RWPE1 (cell line): ENCODE measurements at regions not wholly inside any gene's neighbourhood (a gene's known extent, or its start where the extent isn't known, plus 50 kb on each side); places are given as distances from the start of the nearest gene placed in this dataset.

Experiments
- CTCF ChIA-PET: fragments of 350-600 bp; sonication (Branson Sonifier 250); formaldehyde crosslinking; extraction: SDS; loops from one replicate; lab custom pipeline; 2021; lab: Yijun Ruan, JAX
- POLR2A ChIA-PET: fragments of 400-600 bp; formaldehyde crosslinking; extraction: SDS; loops from one replicate; lab custom pipeline; 2020; ENCODE audit warnings: antibody characterized with exemption; ENCODE audit not compliant: low non-redundant PET; lab: Yijun Ruan, JAX
- DNase-seq: peaks from one replicate; pipeline ENCODE4 v3.0.0; 2012; ENCODE audit warnings: low spot score
- H3K27ac ChIP-seq: fragments of 450-650 bp; 2 replicates; pipeline ENCODE4 v1.5.1; 2017
- TF ChIP-seq, protein P1 (sequence below): fragments of 450-650 bp; conservative IDR thresholded peaks from 2 replicates; pipeline ENCODE4 v1.5.1; 2017; ENCODE audit warnings: low read depth, mild to moderate bottlenecking

DNA sequence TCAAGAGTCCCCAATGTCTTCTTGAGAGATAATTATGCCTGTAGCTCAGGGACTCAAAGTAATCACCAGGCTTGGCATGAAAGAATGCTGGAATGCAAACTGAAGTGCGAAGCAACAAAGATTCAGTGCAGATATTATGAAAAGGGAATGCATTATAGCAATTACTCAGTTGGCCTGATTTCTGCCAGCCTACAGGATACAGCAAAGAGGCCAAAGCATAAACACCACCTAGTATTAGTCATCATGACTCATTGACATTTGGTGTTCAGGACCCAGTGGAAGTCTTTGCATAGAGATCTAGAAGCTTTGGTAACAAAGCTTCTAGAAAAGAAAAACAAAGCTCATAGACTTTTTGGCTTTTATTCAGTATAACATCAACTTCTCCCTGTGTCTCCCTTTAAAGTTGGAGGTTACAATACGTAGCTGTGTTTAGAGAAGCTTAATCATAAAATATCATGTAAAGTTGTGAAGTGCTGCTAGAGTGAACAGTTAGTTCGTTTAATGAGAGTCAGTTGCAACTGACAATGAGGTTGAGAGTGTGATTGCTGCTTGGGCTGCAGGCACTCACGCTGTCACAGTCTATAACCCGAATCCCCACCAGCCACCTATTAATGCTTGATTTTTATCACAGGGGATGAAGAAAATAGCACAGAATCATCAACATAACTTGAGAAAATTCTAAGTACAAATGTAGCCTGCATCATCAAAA lies 932.7 kb downstream of the TFAP2A start:
- TF ChIP-seq, protein P1, sequence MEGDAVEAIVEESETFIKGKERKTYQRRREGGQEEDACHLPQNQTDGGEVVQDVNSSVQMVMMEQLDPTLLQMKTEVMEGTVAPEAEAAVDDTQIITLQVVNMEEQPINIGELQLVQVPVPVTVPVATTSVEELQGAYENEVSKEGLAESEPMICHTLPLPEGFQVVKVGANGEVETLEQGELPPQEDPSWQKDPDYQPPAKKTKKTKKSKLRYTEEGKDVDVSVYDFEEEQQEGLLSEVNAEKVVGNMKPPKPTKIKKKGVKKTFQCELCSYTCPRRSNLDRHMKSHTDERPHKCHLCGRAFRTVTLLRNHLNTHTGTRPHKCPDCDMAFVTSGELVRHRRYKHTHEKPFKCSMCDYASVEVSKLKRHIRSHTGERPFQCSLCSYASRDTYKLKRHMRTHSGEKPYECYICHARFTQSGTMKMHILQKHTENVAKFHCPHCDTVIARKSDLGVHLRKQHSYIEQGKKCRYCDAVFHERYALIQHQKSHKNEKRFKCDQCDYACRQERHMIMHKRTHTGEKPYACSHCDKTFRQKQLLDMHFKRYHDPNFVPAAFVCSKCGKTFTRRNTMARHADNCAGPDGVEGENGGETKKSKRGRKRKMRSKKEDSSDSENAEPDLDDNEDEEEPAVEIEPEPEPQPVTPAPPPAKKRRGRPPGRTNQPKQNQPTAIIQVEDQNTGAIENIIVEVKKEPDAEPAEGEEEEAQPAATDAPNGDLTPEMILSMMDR, result no peak
- ChIA-PET POLR2A (no interaction called here), CTCF (interaction anchor here (0.6 kb wide), 1 partner anchor 860 kb away, joined by 3 read pairs; no protein-coding TSS in a partner anchor)
- no peak overlapping the region for H3K27ac ChIP-seq
- peak; percentile 88 for DNase-seq

DNA sequence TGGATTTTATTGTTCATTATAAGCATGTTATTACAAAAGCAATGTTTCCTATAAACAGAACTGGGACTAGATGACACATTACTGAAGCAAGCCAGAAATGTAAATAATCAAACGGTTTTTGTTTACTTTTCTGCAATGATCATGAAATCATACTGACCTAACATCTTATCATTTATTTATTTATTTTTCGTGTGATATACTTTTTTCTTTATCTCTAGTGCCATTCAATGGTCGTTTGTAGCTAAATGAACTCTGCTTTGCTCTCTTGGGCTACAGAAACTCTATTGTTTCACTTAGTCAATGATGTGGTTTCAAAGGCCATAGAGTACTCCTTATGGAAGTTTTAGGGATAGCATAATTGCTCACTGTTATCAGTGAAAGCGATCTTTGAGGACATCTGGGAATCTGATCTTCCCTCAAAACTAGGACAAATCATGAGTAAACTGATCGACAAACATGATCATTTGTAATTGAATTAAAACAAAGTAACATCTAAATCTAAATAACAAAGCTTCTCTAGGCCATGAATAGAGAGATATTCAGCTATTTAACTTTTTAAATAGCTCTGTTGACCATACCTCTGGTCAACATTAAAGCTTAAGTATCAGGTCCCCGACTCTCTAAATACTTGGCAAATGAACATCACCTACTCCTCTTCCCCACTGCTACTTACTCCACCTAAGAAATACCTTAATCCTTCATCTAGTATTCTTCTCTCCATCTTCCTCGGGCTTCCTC lies 933.4 kb downstream of the TFAP2A start:
- H3K27ac ChIP-seq, result no peak overlapping the region
- no peak for DNase-seq
- ChIA-PET POLR2A (no interaction called here), CTCF (interaction anchor here (0.6 kb wide), 1 partner anchor 859 kb away, joined by 3 read pairs; no protein-coding TSS in a partner anchor)
- TF ChIP-seq, protein P1, result no peak

- TF ChIP-seq, protein P1, result no peak
- CTCF ChIA-PET, result interaction anchor here (0.8 kb wide), 1 partner anchor 362 kb away, joined by 5 read pairs; no protein-coding TSS in a partner anchor
- no peak overlapping the region for H3K27ac ChIP-seq
- DNase-seq, result no peak
- POLR2A ChIA-PET, result no interaction called here
These were observed 946.6 kb downstream of the TFAP2A start for GRCh38 chr6:9468277-9468676.

DNA sequence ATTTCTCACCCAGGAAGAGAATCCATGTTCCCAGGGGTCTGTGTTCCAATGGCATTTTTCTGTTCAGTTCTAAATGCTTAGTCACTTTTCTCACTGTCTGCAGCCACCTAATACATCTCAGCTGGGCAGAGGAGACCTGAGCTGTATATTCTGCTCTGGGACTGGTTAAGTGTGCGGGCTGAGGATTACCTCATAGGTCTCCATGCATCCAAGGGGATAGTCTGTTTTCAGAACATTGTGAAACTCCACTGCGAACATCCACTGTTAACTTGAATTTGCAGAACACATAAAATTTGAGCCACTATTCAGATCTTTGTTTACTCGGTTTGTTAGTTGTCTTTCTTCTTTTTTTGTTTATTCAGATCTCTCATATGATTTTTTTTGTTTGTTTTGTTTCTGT lies 947.1 kb downstream of the TFAP2A start:
- POLR2A ChIA-PET, result no interaction called here
- TF ChIP-seq, protein P1, result no peak
- CTCF ChIA-PET, result no interaction called here
- no peak for DNase-seq
- H3K27ac ChIP-seq, result no peak overlapping the region

DNA sequence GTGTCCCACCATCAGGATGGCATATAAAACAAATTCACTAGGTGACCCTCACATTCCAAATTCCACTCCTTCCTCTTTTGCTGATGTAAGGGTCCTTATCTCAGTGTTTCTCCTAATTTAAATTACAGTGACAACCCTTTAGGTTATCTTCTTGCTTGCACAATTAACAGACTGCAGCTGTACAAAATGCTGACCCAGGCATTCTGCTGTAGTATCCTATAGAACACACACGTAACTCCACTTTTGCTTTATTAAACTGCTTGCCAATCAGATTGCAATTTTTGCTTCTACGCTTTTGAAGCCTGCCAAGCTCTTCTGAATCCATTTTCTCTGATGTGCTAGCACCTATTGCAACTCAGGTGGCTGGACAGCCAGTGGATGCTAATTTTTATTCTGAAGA lies 950.3 kb downstream of the TFAP2A start:
- CTCF ChIA-PET, result no interaction called here
- POLR2A ChIA-PET, result no interaction called here
- H3K27ac ChIP-seq, result no peak overlapping the region
- TF ChIP-seq, protein P1, result no peak
- no peak for DNase-seq

- CTCF ChIA-PET, result interaction anchor here (0.6 to 0.7 kb wide), 2 partner anchors 170 to 322 kb away, joined by 3 to 4 read pairs; no protein-coding TSS in a partner anchor
- H3K27ac ChIP-seq, result no peak overlapping the region
- TF ChIP-seq, protein P1, result no peak
- no peak for DNase-seq
- POLR2A ChIA-PET, result no interaction called here
These were observed 951.6 kb downstream of the TFAP2A start for GRCh38 chr6:9463311-9463710.
